ENCODE measurements at regions not wholly inside any gene's neighbourhood (a gene's known extent, or its start where the extent isn't known, plus 50 kb on each side); places are given as distances from the start of the nearest gene placed in this dataset.

DNA sequence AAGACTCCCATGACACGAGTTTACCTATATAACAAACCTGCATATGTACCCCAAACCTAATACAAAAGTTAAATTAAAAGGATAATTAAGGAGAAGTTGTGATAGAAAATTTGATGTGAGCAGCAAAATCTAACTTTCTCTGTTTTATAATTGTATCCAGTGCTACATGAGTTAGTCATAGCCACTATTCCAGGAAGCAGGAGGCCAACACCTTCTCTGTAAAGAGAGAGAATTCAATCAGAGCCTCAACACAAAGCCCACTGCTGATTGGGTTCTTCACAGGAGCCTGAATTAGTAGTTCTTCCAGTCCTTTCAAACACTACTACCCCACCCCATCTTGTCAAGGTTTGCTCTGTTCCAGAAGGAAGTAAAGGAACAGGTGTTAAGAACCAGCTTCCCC lies 84.2 kb downstream of the BLID start:
- TF ChIP-seq, protein P1, sequence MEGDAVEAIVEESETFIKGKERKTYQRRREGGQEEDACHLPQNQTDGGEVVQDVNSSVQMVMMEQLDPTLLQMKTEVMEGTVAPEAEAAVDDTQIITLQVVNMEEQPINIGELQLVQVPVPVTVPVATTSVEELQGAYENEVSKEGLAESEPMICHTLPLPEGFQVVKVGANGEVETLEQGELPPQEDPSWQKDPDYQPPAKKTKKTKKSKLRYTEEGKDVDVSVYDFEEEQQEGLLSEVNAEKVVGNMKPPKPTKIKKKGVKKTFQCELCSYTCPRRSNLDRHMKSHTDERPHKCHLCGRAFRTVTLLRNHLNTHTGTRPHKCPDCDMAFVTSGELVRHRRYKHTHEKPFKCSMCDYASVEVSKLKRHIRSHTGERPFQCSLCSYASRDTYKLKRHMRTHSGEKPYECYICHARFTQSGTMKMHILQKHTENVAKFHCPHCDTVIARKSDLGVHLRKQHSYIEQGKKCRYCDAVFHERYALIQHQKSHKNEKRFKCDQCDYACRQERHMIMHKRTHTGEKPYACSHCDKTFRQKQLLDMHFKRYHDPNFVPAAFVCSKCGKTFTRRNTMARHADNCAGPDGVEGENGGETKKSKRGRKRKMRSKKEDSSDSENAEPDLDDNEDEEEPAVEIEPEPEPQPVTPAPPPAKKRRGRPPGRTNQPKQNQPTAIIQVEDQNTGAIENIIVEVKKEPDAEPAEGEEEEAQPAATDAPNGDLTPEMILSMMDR (IDR thresholded peaks at IDR 0.05), result no peak
- TF ChIP-seq POLR2A (IDR thresholded peaks at IDR 0.05), result no peak

Data from testis (tissue), 2 donors.